ENCODE measurements at regions not wholly inside any gene's neighbourhood (a gene's known extent, or its start where the extent isn't known, plus 50 kb on each side); places are given as distances from the start of the nearest gene placed in this dataset.

DNA sequence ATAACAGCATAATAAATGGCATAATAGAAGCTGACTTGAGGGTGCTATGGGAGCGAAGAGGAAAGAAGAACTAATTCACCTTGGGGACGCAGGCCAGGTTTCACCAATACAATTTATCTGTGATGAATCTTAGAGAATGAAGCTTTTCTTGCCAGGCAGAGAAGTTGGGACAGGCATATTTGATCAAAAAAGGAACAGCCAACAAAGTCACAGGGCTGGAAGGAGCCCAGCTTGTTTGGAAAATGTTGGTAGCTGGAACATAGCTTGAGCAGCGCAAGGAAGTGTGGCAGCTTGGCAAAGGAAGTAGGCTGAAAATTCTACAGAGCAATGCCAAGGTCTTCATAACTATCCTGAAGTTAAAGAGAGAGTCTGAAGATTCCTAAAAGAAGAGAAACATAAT, 181.5 kb upstream of the OR13F1 start:
- TF ChIP-seq, protein P1, sequence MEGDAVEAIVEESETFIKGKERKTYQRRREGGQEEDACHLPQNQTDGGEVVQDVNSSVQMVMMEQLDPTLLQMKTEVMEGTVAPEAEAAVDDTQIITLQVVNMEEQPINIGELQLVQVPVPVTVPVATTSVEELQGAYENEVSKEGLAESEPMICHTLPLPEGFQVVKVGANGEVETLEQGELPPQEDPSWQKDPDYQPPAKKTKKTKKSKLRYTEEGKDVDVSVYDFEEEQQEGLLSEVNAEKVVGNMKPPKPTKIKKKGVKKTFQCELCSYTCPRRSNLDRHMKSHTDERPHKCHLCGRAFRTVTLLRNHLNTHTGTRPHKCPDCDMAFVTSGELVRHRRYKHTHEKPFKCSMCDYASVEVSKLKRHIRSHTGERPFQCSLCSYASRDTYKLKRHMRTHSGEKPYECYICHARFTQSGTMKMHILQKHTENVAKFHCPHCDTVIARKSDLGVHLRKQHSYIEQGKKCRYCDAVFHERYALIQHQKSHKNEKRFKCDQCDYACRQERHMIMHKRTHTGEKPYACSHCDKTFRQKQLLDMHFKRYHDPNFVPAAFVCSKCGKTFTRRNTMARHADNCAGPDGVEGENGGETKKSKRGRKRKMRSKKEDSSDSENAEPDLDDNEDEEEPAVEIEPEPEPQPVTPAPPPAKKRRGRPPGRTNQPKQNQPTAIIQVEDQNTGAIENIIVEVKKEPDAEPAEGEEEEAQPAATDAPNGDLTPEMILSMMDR (IDR thresholded peaks at IDR 0.05), result no peak
- no peak for TF ChIP-seq POLR2AphosphoS5 (IDR thresholded peaks at IDR 0.05)
